ENCODE measurements at regions not wholly inside any gene's neighbourhood (a gene's known extent, or its start where the extent isn't known, plus 50 kb on each side); places are given as distances from the start of the nearest gene placed in this dataset.

- H3K4me1 ChIP-seq (ENCODE audit: insufficient read depth, low read length) = peaks cover 13% of the 10 kb centered on the region
- H3K27me3 ChIP-seq (ENCODE audit: insufficient read depth, low read length) = peaks cover 9% of the 10 kb centered on the region
- H3K4me3 ChIP-seq (ENCODE audit: low read length) = no peak overlapping the region
- peak overlapping the region; percentile 51 for H2AFZ ChIP-seq (ENCODE audit: low read depth, low read length)
- no peaks in the 10 kb centered on the region for H3K36me3 ChIP-seq (ENCODE audit: insufficient read depth, low read length)
- no peaks in the 10 kb centered on the region for H3K9me3 ChIP-seq (ENCODE audit: low read length)
Measured at GRCh38 chr11:64448599-64449380, 89.8 kb downstream of the RPS6KA4 start.

GRCh38 chr11:64449381-64450167 is 90.6 kb downstream of the RPS6KA4 start:
- H3K9me3 ChIP-seq (ENCODE audit: low read length) = no peaks in the 10 kb centered on the region
- peak overlapping the region; percentile 23 for H2AFZ ChIP-seq (ENCODE audit: low read depth, low read length)
- H3K4me3 ChIP-seq (ENCODE audit: low read length) = no peak overlapping the region
- H3K36me3 ChIP-seq (ENCODE audit: insufficient read depth, low read length) = no peaks in the 10 kb centered on the region
- H3K27me3 ChIP-seq (ENCODE audit: insufficient read depth, low read length) = peaks cover 9% of the 10 kb centered on the region
- peaks cover 13% of the 10 kb centered on the region for H3K4me1 ChIP-seq (ENCODE audit: insufficient read depth, low read length)

- H3K36me3 ChIP-seq (ENCODE audit: insufficient read depth, low read length) = no peaks in the 10 kb centered on the region
- no peak overlapping the region for H2AFZ ChIP-seq (ENCODE audit: low read depth, low read length)
- H3K27me3 ChIP-seq (ENCODE audit: insufficient read depth, low read length) = peaks cover 13% of the 10 kb centered on the region
- no peaks in the 10 kb centered on the region for H3K9me3 ChIP-seq (ENCODE audit: low read length)
- no peak overlapping the region for H3K4me3 ChIP-seq (ENCODE audit: low read length)
- H3K4me1 ChIP-seq (ENCODE audit: insufficient read depth, low read length) = peaks cover 13% of the 10 kb centered on the region
Measured at GRCh38 chr11:64450168-64450560, 91.2 kb downstream of the RPS6KA4 start.

- Histone ChIP-seq H3K36me3 (ENCODE audit: insufficient read depth, low read length) (no peaks in the 10 kb centered on the region), H2AFZ (ENCODE audit: low read depth, low read length) (no peak overlapping the region), H3K4me3 (ENCODE audit: low read length) (no peak overlapping the region), H3K4me1 (ENCODE audit: insufficient read depth, low read length) (peaks cover 13% of the 10 kb centered on the region), H3K27me3 (ENCODE audit: insufficient read depth, low read length) (peaks cover 13% of the 10 kb centered on the region), H3K9me3 (ENCODE audit: low read length) (no peaks in the 10 kb centered on the region)
Measured at GRCh38 chr11:64451856-64452255, 92.9 kb downstream of the RPS6KA4 start.

- no peak overlapping the region for H3K4me3 ChIP-seq (ENCODE audit: low read length)
- H3K4me1 ChIP-seq (ENCODE audit: insufficient read depth, low read length) = peaks cover 9% of the 10 kb centered on the region
- no peaks in the 10 kb centered on the region for H3K9me3 ChIP-seq (ENCODE audit: low read length)
- H2AFZ ChIP-seq (ENCODE audit: low read depth, low read length) = no peak overlapping the region
- peaks cover 10% of the 10 kb centered on the region for H3K27me3 ChIP-seq (ENCODE audit: insufficient read depth, low read length)
- no peaks in the 10 kb centered on the region for H3K36me3 ChIP-seq (ENCODE audit: insufficient read depth, low read length)
Measured at GRCh38 chr11:64453466-64453865, 94.5 kb downstream of the RPS6KA4 start.

GRCh38 chr11:64455456-64456261 is 96.7 kb downstream of the RPS6KA4 start:
- no peaks in the 10 kb centered on the region for H3K9me3 ChIP-seq (ENCODE audit: low read length)
- peaks cover 4% of the 10 kb centered on the region for H3K27me3 ChIP-seq (ENCODE audit: insufficient read depth, low read length)
- no peak overlapping the region for H3K4me3 ChIP-seq (ENCODE audit: low read length)
- H3K36me3 ChIP-seq (ENCODE audit: insufficient read depth, low read length) = no peaks in the 10 kb centered on the region
- no peaks in the 10 kb centered on the region for H3K4me1 ChIP-seq (ENCODE audit: insufficient read depth, low read length)
- no peak overlapping the region for H2AFZ ChIP-seq (ENCODE audit: low read depth, low read length)

GRCh38 chr11:64456509-64457320 is 97.8 kb downstream of the RPS6KA4 start:
- peaks cover 4% of the 10 kb centered on the region for H3K27me3 ChIP-seq (ENCODE audit: insufficient read depth, low read length)
- no peak overlapping the region for H2AFZ ChIP-seq (ENCODE audit: low read depth, low read length)
- no peaks in the 10 kb centered on the region for H3K9me3 ChIP-seq (ENCODE audit: low read length)
- no peaks in the 10 kb centered on the region for H3K36me3 ChIP-seq (ENCODE audit: insufficient read depth, low read length)
- H3K4me3 ChIP-seq (ENCODE audit: low read length) = no peak overlapping the region
- H3K4me1 ChIP-seq (ENCODE audit: insufficient read depth, low read length) = no peaks in the 10 kb centered on the region

GRCh38 chr11:64457416-64458010 is 98.2 kb upstream of the SLC22A11 start:
- H3K27me3 ChIP-seq (ENCODE audit: insufficient read depth, low read length) = peaks cover 4% of the 10 kb centered on the region
- no peak overlapping the region for H2AFZ ChIP-seq (ENCODE audit: low read depth, low read length)
- no peaks in the 10 kb centered on the region for H3K4me1 ChIP-seq (ENCODE audit: insufficient read depth, low read length)
- no peaks in the 10 kb centered on the region for H3K9me3 ChIP-seq (ENCODE audit: low read length)
- H3K36me3 ChIP-seq (ENCODE audit: insufficient read depth, low read length) = no peaks in the 10 kb centered on the region
- H3K4me3 ChIP-seq (ENCODE audit: low read length) = no peak overlapping the region

- H3K27me3 ChIP-seq (ENCODE audit: insufficient read depth, low read length) = peaks cover 4% of the 10 kb centered on the region
Measured at GRCh38 chr11:64458997-64459396, 96.7 kb upstream of the SLC22A11 start.

GRCh38 chr11:64459609-64460008 is 96.1 kb upstream of the SLC22A11 start:
- H3K4me3 ChIP-seq (ENCODE audit: low read length) = no peak overlapping the region
- peaks cover 4% of the 10 kb centered on the region for H3K27me3 ChIP-seq (ENCODE audit: insufficient read depth, low read length)
- H3K36me3 ChIP-seq (ENCODE audit: insufficient read depth, low read length) = no peaks in the 10 kb centered on the region
- no peaks in the 10 kb centered on the region for H3K4me1 ChIP-seq (ENCODE audit: insufficient read depth, low read length)
- H2AFZ ChIP-seq (ENCODE audit: low read depth, low read length) = no peak overlapping the region
- peaks cover 2% of the 10 kb centered on the region for H3K9me3 ChIP-seq (ENCODE audit: low read length)

More at GRCh38 chr11:64458997-64459396, 96.7 kb upstream of the SLC22A11 start:
- Histone ChIP-seq H3K9me3 (ENCODE audit: low read length) (peaks cover 2% of the 10 kb centered on the region), H3K36me3 (ENCODE audit: insufficient read depth, low read length) (no peaks in the 10 kb centered on the region), H3K4me1 (ENCODE audit: insufficient read depth, low read length) (no peaks in the 10 kb centered on the region), H3K4me3 (ENCODE audit: low read length) (no peak overlapping the region), H2AFZ (ENCODE audit: low read depth, low read length) (no peak overlapping the region)

GRCh38 chr11:64461081-64461480 is 94.7 kb upstream of the SLC22A11 start:
- no peak overlapping the region for H2AFZ ChIP-seq (ENCODE audit: low read depth, low read length)
- H3K4me3 ChIP-seq (ENCODE audit: low read length) = no peak overlapping the region
- H3K9me3 ChIP-seq (ENCODE audit: low read length) = peaks cover 2% of the 10 kb centered on the region
- no peaks in the 10 kb centered on the region for H3K4me1 ChIP-seq (ENCODE audit: insufficient read depth, low read length)
- H3K36me3 ChIP-seq (ENCODE audit: insufficient read depth, low read length) = no peaks in the 10 kb centered on the region
- H3K27me3 ChIP-seq (ENCODE audit: insufficient read depth, low read length) = no peaks in the 10 kb centered on the region

- no peaks in the 10 kb centered on the region for H3K4me1 ChIP-seq (ENCODE audit: insufficient read depth, low read length)
- H3K4me3 ChIP-seq (ENCODE audit: low read length) = no peak overlapping the region
- no peaks in the 10 kb centered on the region for H3K27me3 ChIP-seq (ENCODE audit: insufficient read depth, low read length)
- no peak overlapping the region for H2AFZ ChIP-seq (ENCODE audit: low read depth, low read length)
- peaks cover 2% of the 10 kb centered on the region for H3K9me3 ChIP-seq (ENCODE audit: low read length)
- H3K36me3 ChIP-seq (ENCODE audit: insufficient read depth, low read length) = no peaks in the 10 kb centered on the region
Measured at GRCh38 chr11:64466115-64466718, 89.5 kb upstream of the SLC22A11 start.
